NCI-H526 treated with DMSO at 0.1 percent for 48 hours (cell line): ENCODE measurements at regions not wholly inside any gene's neighbourhood (a gene's known extent, or its start where the extent isn't known, plus 50 kb on each side); places are given as distances from the start of the nearest gene placed in this dataset.

Experiments used
- DNase-seq: peaks from one replicate; lab custom pipeline; 2025; lab: John Stamatoyannopoulos, UW

GRCh38 chr12:75602106-75602505 is 90.7 kb upstream of the KRR1 start:
- DNase-seq, result no peak

GRCh38 chr12:75600146-75600545 is 88.7 kb upstream of the KRR1 start:
- no peak for DNase-seq

GRCh38 chr12:75599061-75599460 is 87.7 kb upstream of the KRR1 start:
- no peak for DNase-seq

- no peak for DNase-seq
These were observed 85.0 kb upstream of the KRR1 start for GRCh38 chr12:75596406-75596805.

GRCh38 chr12:75592638-75593335 is 81.4 kb upstream of the KRR1 start:
- DNase-seq, result no peak

- no peak for DNase-seq
These were observed 80.7 kb upstream of the KRR1 start for GRCh38 chr12:75592086-75592485.

- no peak for DNase-seq
These were observed 80.2 kb upstream of the KRR1 start for GRCh38 chr12:75591628-75592027.

GRCh38 chr12:75589801-75590200 is 78.4 kb upstream of the KRR1 start:
- no peak for DNase-seq

- DNase-seq, result no peak
These were observed 76.1 kb upstream of the KRR1 start for GRCh38 chr12:75587340-75588106.

GRCh38 chr12:75585330-75585729 is 73.9 kb upstream of the KRR1 start:
- DNase-seq, result no peak

- DNase-seq, result no peak
These were observed 71.9 kb upstream of the KRR1 start for GRCh38 chr12:75583355-75583754.

GRCh38 chr12:75581515-75581914 is 70.1 kb upstream of the KRR1 start:
- DNase-seq, result no peak

GRCh38 chr12:75579552-75579951 is 68.1 kb upstream of the KRR1 start:
- no peak for DNase-seq

- no peak for DNase-seq
These were observed 67.1 kb upstream of the KRR1 start for GRCh38 chr12:75578546-75578945.

- no peak for DNase-seq
These were observed 66.4 kb upstream of the KRR1 start for GRCh38 chr12:75577812-75578211.

GRCh38 chr12:75571656-75572205 is 60.3 kb upstream of the KRR1 start:
- no peak for DNase-seq

- DNase-seq, result no peak
These were observed 59.8 kb upstream of the KRR1 start for GRCh38 chr12:75571204-75571603.

GRCh38 chr12:75568801-75569200 is 57.4 kb upstream of the KRR1 start:
- DNase-seq, result no peak

- DNase-seq, result no peak
These were observed 57.0 kb upstream of the KRR1 start for GRCh38 chr12:75568393-75568792.

GRCh38 chr12:75565795-75566194 is 54.4 kb upstream of the KRR1 start:
- no peak for DNase-seq

GRCh38 chr12:75564852-75565251 is 53.4 kb upstream of the KRR1 start:
- no peak for DNase-seq

GRCh38 chr12:75564398-75564797 is 53.0 kb upstream of the KRR1 start:
- no peak for DNase-seq

- DNase-seq, result no peak
These were observed 51.9 kb upstream of the KRR1 start for GRCh38 chr12:75563351-75563750.
